PC-9 (cell line): ENCODE measurements at regions not wholly inside any gene's neighbourhood (a gene's known extent, or its start where the extent isn't known, plus 50 kb on each side); places are given as distances from the start of the nearest gene placed in this dataset.

Source experiments
- BruUV-seq: library from RNA; stranded (reverse); fragments of 400-500 nt; replicated peaks from 2 replicates; lab custom pipeline; 2021; lab: Mats Ljungman, UMichigan
- CTCF ChIA-PET: fragments of 300-600 bp; sonication (Branson Sonifier 250); formaldehyde crosslinking; loops from one replicate; lab custom pipeline; 2022; ENCODE audit warnings: antibody characterized with exemption; lab: Charles Lee
- POLR2A ChIA-PET: fragments of 300-600 bp; sonication (Branson Sonifier 250); formaldehyde crosslinking; loops from one replicate; lab custom pipeline; 2022; ENCODE audit warnings: antibody characterized with exemption; ENCODE audit not compliant: unreplicated experiment; lab: Charles Lee
- DNase-seq, 2 experiments: peaks; one replicate each; pipeline versions ENCODE4 v3.0.0 to v3.0.0-alpha.2; 2015 to 2022; ENCODE audit warnings: mixed read lengths in 1 of 2
- H2AFZ ChIP-seq: fragments of 200-600 bp; sonication (generic); 2 replicates; pipeline ENCODE4 v1.8.1; 2017; ENCODE audit warnings: antibody characterized with exemption
- H3F3A ChIP-seq: fragments of 200-600 bp; sonication (generic); 2 replicates; pipeline ENCODE4 v1.8.1; 2017; ENCODE audit warnings: antibody characterized with exemption, mild to moderate bottlenecking, low read depth; ENCODE audit not compliant: insufficient read depth
- H3K27ac ChIP-seq: fragments of 200-600 bp; sonication (generic); 2 replicates; pipeline ENCODE4 v1.6.1; 2016; ENCODE audit warnings: mixed run types
- H3K27me3 ChIP-seq: fragments of 200-600 bp; sonication (generic); 2 replicates; pipeline ENCODE4 v1.6.1; 2016; ENCODE audit warnings: low read depth, mixed run types; ENCODE audit not compliant: insufficient read depth
- H3K36me3 ChIP-seq: fragments of 200-600 bp; sonication (generic); 2 replicates; pipeline ENCODE4 v1.6.1; 2016; ENCODE audit warnings: low read depth, mixed run types
- H3K4me1 ChIP-seq: fragments of 200-600 bp; sonication (generic); replicated peaks from 2 replicates; pipeline ENCODE4 v1.6.1; 2016; ENCODE audit warnings: mixed run types; ENCODE audit not compliant: insufficient read depth
- H3K4me2 ChIP-seq: fragments of 200-600 bp; sonication (generic); 2 replicates; pipeline ENCODE4 v1.6.1; 2017; ENCODE audit warnings: mixed run types
- H3K4me3 ChIP-seq: fragments of 200-600 bp; sonication (generic); 2 replicates; pipeline ENCODE4 v1.6.1; 2016; ENCODE audit warnings: mixed run types
- H3K79me2 ChIP-seq: fragments of 200-600 bp; sonication (generic); 2 replicates; pipeline ENCODE4 v1.6.1; 2017; ENCODE audit warnings: low read depth, mixed run types
- H3K9me2 ChIP-seq: fragments of 200-600 bp; sonication (generic); 2 replicates; pipeline ENCODE4 v1.8.1; 2017; ENCODE audit warnings: mild to moderate bottlenecking; ENCODE audit not compliant: insufficient read depth
- H3K9me3 ChIP-seq: fragments of 200-600 bp; sonication (generic); 2 replicates; pipeline ENCODE4 v1.8.1; 2016; ENCODE audit warnings: low read depth; ENCODE audit not compliant: insufficient read depth
- H4K20me1 ChIP-seq: fragments of 200-600 bp; sonication (generic); 2 replicates; pipeline ENCODE4 v1.8.1; 2017; ENCODE audit not compliant: insufficient read depth
- EZH2 ChIP-seq: fragments of 200-600 bp; sonication (generic); IDR thresholded peaks from 2 replicates; pipeline ENCODE4 v1.8.0; 2017; ENCODE audit warnings: antibody characterized with exemption, low read depth
- intact Hi-C: fragments of 100-400 bp; cut with micrococcal nuclease; formaldehyde crosslinking; loops from one replicate; pipeline ENCODE4 v1.10.0; 2022; ENCODE audit not compliant: unreplicated experiment
- TF ChIP-seq, protein P1 (sequence below): fragments of 200-600 bp; sonication (generic); conservative IDR thresholded peaks from 2 replicates; pipeline ENCODE4 v1.6.1; 2017; ENCODE audit warnings: mixed run types, antibody characterized with exemption, mild to moderate bottlenecking, moderate library complexity

DNA sequence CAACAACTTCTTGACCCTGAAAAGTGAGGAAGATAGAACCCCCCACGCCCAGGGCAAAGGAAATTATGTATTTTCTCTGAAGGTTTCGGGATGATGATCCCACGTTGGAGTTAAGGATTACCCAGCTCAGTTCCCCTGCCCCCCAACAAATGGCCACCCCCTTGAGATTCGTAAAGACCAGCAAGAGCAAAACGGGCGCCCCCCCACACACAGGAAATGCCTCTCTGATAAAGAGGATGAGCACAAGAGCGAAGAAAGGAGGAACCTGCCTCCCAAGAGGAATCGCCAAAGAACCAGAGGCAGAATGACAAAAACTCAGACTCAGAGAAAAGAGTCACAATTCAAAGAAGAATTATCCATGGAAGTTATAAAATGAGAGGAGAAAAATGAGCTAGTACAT, 576.9 kb downstream of the MATN1 start:
- no peaks in the 10 kb centered on the region for H3F3A ChIP-seq
- ChIA-PET POLR2A (no interaction called here), CTCF (no interaction called here)
- H3K36me3 ChIP-seq, result no peaks in the 10 kb centered on the region
- no TSS peak for BruUV-seq
- H3K4me3 ChIP-seq, result no peak overlapping the region
- H3K9me2 ChIP-seq, result no peaks in the 10 kb centered on the region
- no peaks in the 10 kb centered on the region for H3K9me3 ChIP-seq
- intact Hi-C loops, result no loop called here
- H3K27ac ChIP-seq, result no peak overlapping the region
- H3K27me3 ChIP-seq, result peaks cover 18% of the 10 kb centered on the region; the same call in 1 of the 2 replicates
- H3K4me1 ChIP-seq, result no peaks in the 10 kb centered on the region
- no peaks in the 10 kb centered on the region for H3K79me2 ChIP-seq
- no peak overlapping the region for H2AFZ ChIP-seq
- H3K4me2 ChIP-seq, result no peak overlapping the region
- no peak for DNase-seq
- H4K20me1 ChIP-seq, result no peaks in the 10 kb centered on the region
- TF ChIP-seq, protein P1, sequence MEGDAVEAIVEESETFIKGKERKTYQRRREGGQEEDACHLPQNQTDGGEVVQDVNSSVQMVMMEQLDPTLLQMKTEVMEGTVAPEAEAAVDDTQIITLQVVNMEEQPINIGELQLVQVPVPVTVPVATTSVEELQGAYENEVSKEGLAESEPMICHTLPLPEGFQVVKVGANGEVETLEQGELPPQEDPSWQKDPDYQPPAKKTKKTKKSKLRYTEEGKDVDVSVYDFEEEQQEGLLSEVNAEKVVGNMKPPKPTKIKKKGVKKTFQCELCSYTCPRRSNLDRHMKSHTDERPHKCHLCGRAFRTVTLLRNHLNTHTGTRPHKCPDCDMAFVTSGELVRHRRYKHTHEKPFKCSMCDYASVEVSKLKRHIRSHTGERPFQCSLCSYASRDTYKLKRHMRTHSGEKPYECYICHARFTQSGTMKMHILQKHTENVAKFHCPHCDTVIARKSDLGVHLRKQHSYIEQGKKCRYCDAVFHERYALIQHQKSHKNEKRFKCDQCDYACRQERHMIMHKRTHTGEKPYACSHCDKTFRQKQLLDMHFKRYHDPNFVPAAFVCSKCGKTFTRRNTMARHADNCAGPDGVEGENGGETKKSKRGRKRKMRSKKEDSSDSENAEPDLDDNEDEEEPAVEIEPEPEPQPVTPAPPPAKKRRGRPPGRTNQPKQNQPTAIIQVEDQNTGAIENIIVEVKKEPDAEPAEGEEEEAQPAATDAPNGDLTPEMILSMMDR, result no peak
- no peak for TF ChIP-seq EZH2

DNA sequence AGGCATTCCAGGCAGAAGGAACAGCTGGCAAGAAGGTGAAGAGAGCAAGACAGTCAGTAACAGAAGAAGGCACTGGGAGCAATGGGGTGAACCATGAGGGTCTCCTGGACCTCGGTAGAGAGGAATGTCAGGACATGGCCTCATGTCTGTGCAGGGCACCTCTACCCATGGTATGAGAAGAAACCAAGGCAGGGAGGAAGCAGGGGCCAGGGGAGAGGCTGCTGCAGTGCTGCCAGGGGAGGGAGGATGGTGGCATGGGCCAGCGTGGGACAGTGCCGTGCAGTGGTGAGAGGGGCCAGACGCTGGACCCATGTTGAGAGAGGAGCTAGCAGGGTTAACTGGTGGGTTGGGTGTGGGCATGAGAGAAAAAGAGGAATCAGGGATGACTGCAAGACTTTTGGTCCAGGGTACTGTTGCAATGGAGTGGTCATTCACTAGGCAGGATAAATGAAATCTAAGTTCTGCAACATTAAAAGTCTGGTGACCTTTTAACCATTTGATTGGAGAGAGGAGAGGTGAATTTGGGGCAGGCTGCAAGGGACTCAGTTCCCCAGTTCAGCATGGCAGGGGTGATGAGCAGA, 577.6 kb downstream of the MATN1 start:
- Histone ChIP-seq H3K36me3 (no peaks in the 10 kb centered on the region), H3K9me3 (no peaks in the 10 kb centered on the region), H3K27ac (no peak overlapping the region), H2AFZ (no peak overlapping the region), H3F3A (no peaks in the 10 kb centered on the region), H4K20me1 (no peaks in the 10 kb centered on the region), H3K79me2 (no peaks in the 10 kb centered on the region), H3K4me2 (no peak overlapping the region), H3K9me2 (no peaks in the 10 kb centered on the region), H3K27me3 (peaks cover 22% of the 10 kb centered on the region; the same call in 1 of the 2 replicates), H3K4me3 (no peak overlapping the region), H3K4me1 (no peaks in the 10 kb centered on the region)
- intact Hi-C loops, result no loop called here
- BruUV-seq, result no TSS peak
- no peak for TF ChIP-seq EZH2
- TF ChIP-seq, protein P1, result no peak
- POLR2A ChIA-PET, result no interaction called here
- CTCF ChIA-PET, result no interaction called here
- DNase-seq, result no peak

DNA sequence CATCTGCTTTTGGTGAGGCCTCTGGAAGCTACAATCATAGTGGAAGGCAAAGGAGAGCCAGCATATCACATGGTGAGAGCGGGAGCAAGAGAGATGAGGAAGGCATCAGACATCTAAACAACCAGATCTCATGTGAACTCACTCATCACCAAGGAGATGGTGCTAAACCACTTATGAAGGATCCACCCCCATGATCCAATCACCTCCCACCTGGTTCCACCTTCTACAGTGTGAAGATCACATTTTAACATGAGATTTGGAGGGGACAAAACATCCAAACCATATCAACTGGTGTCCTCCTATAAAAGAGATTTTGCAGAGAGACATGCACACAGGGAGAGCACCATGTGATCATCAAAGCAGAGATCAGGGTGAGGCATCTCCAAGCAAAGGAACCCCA, 578.6 kb downstream of the MATN1 start:
- no peaks in the 10 kb centered on the region for H3K9me2 ChIP-seq
- no peaks in the 10 kb centered on the region for H3K4me1 ChIP-seq
- no peaks in the 10 kb centered on the region for H3F3A ChIP-seq
- POLR2A ChIA-PET, result no interaction called here
- CTCF ChIA-PET, result no interaction called here
- H3K27ac ChIP-seq, result no peak overlapping the region
- no peak overlapping the region for H3K4me3 ChIP-seq
- TF ChIP-seq, protein P1, result no peak
- TF ChIP-seq EZH2, result no peak
- H3K27me3 ChIP-seq, result peaks cover 31% of the 10 kb centered on the region
- H3K9me3 ChIP-seq, result no peaks in the 10 kb centered on the region
- intact Hi-C loops, result no loop called here
- no TSS peak for BruUV-seq
- H3K79me2 ChIP-seq, result no peaks in the 10 kb centered on the region
- no peaks in the 10 kb centered on the region for H4K20me1 ChIP-seq
- DNase-seq, result no peak
- no peak overlapping the region for H2AFZ ChIP-seq
- H3K4me2 ChIP-seq, result no peak overlapping the region
- H3K36me3 ChIP-seq, result no peaks in the 10 kb centered on the region
